A673 (cell line): ENCODE measurements at regions not wholly inside any gene's neighbourhood (a gene's known extent, or its start where the extent isn't known, plus 50 kb on each side); places are given as distances from the start of the nearest gene placed in this dataset.

Source experiments
- BruUV-seq: library from RNA; stranded (reverse); fragments of 400-500 nt; replicated peaks from 2 replicates; lab custom pipeline; 2021; lab: Mats Ljungman, UMichigan
- CTCF ChIA-PET: fragments of 300-600 bp; sonication (Branson Sonifier 250); formaldehyde crosslinking; loops from one replicate; lab custom pipeline; 2022; ENCODE audit warnings: antibody characterized with exemption; lab: Charles Lee
- POLR2A ChIA-PET: fragments of 300-600 bp; sonication (Branson Sonifier 250); formaldehyde crosslinking; loops from one replicate; lab custom pipeline; 2022; ENCODE audit warnings: antibody characterized with exemption; ENCODE audit not compliant: low non-redundant PET; lab: Charles Lee
- DNase-seq: peaks from one replicate; pipeline ENCODE4 v3.0.0-alpha.2; 2015; ENCODE audit warnings: low spot score
- H3K27ac ChIP-seq: fragments of 200-600 bp; sonication (generic); 2 replicates; pipeline ENCODE4 v1.5.1; 2016; ENCODE audit warnings: mixed run types, low read depth, mild to moderate bottlenecking, mixed read lengths, antibody characterized with exemption, low read length; ENCODE audit not compliant: poor library complexity, severe bottlenecking
- H3K27me3 ChIP-seq: fragments of 200-600 bp; sonication (generic); replicated peaks from 2 replicates; pipeline ENCODE4 v1.6.1; 2017; ENCODE audit warnings: mixed run types, low read depth, mild to moderate bottlenecking, mixed read lengths, antibody characterized with exemption, low read length; ENCODE audit not compliant: insufficient read depth, poor library complexity
- H3K36me3 ChIP-seq: fragments of 200-600 bp; sonication (generic); 2 replicates; pipeline ENCODE4 v1.6.1; 2016; ENCODE audit warnings: mixed run types, mild to moderate bottlenecking, mixed read lengths, antibody characterized with exemption, low read length; ENCODE audit not compliant: insufficient read depth, poor library complexity, severe bottlenecking
- H3K4me1 ChIP-seq: fragments of 200-600 bp; sonication (generic); 2 replicates; pipeline ENCODE4 v1.6.1; 2017; ENCODE audit warnings: mixed run types, mild to moderate bottlenecking, mixed read lengths, antibody characterized with exemption, low read length; ENCODE audit not compliant: insufficient read depth, poor library complexity, severe bottlenecking
- H3K4me3 ChIP-seq: fragments of 200-600 bp; sonication (generic); 2 replicates; pipeline ENCODE4 v1.5.1; 2016; ENCODE audit warnings: low read depth, mixed run types, mild to moderate bottlenecking, mixed read lengths, low read length; ENCODE audit not compliant: poor library complexity, severe bottlenecking
- H3K9me3 ChIP-seq: fragments of 200-600 bp; sonication (generic); 2 replicates; pipeline ENCODE4 v1.6.1; 2016; ENCODE audit warnings: mixed run types, low read depth, mild to moderate bottlenecking, mixed read lengths, antibody characterized with exemption, low read length; ENCODE audit not compliant: poor library complexity, severe bottlenecking
- EZH2 ChIP-seq: fragments of 200-600 bp; sonication (generic); IDR thresholded peaks from 2 replicates; pipeline ENCODE4 v1.6.1; 2017; ENCODE audit warnings: borderline replicate concordance, low read depth, mild to moderate bottlenecking, mixed read lengths, antibody characterized with exemption, low read length; ENCODE audit not compliant: poor library complexity, severe bottlenecking
- intact Hi-C: fragments of 100-400 bp; cut with micrococcal nuclease; formaldehyde crosslinking; loops from one replicate; pipeline ENCODE4 v1.10.0; 2022; ENCODE audit not compliant: unreplicated experiment
- TF ChIP-seq, protein P1 (sequence below): fragments of 300-800, 200-600 bp; sonication (generic); conservative IDR thresholded peaks from 2 replicates; pipeline ENCODE4 v1.5.1; 2017; ENCODE audit warnings: low read depth, mild to moderate bottlenecking, antibody characterized with exemption, low read length, moderate library complexity, mixed read lengths

DNA sequence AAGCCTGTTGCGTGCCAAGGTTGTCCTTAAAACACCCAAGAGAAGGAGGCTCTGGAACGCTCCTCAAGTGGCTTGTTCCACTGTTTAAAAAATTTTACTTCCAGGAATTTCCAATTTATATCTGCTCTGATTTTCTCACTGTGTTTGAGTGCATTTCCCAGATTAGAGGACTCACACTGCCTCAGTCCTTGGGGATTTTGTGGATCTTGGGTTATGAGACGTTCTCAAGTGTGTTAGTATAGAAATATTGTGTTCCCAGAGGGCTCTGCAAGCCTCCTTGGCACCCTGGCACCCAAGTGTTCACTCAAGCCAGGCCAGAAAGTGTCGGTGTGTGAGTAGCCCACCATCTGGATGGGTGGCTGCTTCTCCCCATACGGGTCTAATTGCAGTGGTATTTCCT lies 192.2 kb downstream of the SNX10 start:
- BruUV-seq: no TSS peak
- no peak for DNase-seq
- peaks cover 15% of the 10 kb centered on the region for H3K4me1 ChIP-seq
- no peak overlapping the region for H3K4me3 ChIP-seq
- no peak for TF ChIP-seq EZH2
- TF ChIP-seq, protein P1, sequence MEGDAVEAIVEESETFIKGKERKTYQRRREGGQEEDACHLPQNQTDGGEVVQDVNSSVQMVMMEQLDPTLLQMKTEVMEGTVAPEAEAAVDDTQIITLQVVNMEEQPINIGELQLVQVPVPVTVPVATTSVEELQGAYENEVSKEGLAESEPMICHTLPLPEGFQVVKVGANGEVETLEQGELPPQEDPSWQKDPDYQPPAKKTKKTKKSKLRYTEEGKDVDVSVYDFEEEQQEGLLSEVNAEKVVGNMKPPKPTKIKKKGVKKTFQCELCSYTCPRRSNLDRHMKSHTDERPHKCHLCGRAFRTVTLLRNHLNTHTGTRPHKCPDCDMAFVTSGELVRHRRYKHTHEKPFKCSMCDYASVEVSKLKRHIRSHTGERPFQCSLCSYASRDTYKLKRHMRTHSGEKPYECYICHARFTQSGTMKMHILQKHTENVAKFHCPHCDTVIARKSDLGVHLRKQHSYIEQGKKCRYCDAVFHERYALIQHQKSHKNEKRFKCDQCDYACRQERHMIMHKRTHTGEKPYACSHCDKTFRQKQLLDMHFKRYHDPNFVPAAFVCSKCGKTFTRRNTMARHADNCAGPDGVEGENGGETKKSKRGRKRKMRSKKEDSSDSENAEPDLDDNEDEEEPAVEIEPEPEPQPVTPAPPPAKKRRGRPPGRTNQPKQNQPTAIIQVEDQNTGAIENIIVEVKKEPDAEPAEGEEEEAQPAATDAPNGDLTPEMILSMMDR: no peak
- ChIA-PET CTCF (no interaction called here), POLR2A (no interaction called here)
- H3K36me3 ChIP-seq: no peaks in the 10 kb centered on the region
- H3K27ac ChIP-seq: no peak overlapping the region
- intact Hi-C loops: no loop called here
- peaks cover 23% of the 10 kb centered on the region for H3K27me3 ChIP-seq
- no peaks in the 10 kb centered on the region for H3K9me3 ChIP-seq

- H3K27me3 ChIP-seq: peaks cover 19% of the 10 kb centered on the region
- ChIA-PET POLR2A (no interaction called here), CTCF (no interaction called here)
- H3K27ac ChIP-seq: no peak overlapping the region
- no peaks in the 10 kb centered on the region for H3K36me3 ChIP-seq
- peaks cover 24% of the 10 kb centered on the region for H3K4me1 ChIP-seq
- no peak overlapping the region for H3K4me3 ChIP-seq
- no TSS peak for BruUV-seq
- peak; percentile 59 for DNase-seq
- H3K9me3 ChIP-seq: no peaks in the 10 kb centered on the region
- TF ChIP-seq EZH2: no peak
- TF ChIP-seq, protein P1: no peak
- intact Hi-C loops: no loop called here
These were observed 193.8 kb downstream of the SNX10 start for GRCh38 chr7:26485367-26485934.

- no TSS peak for BruUV-seq
- TF ChIP-seq EZH2: no peak
- Histone ChIP-seq H3K27me3 (peaks cover 17% of the 10 kb centered on the region), H3K36me3 (no peaks in the 10 kb centered on the region), H3K4me1 (peaks cover 24% of the 10 kb centered on the region), H3K9me3 (no peaks in the 10 kb centered on the region), H3K4me3 (no peak overlapping the region), H3K27ac (no peak overlapping the region)
- ChIA-PET CTCF (no interaction called here), POLR2A (no interaction called here)
- DNase-seq: no peak
- intact Hi-C loops: no loop called here
These were observed 194.5 kb downstream of the SNX10 start for GRCh38 chr7:26486153-26486552.
